Fibroblast of villous mesenchyme (primary cell): ENCODE measurements at regions not wholly inside any gene's neighbourhood (a gene's known extent, or its start where the extent isn't known, plus 50 kb on each side); places are given as distances from the start of the nearest gene placed in this dataset.

Source experiments
- DNase-seq: peaks from one replicate; pipeline ENCODE4 v3.0.0-alpha.2; 2010; ENCODE audit warnings: low read depth
- H3K4me3 ChIP-seq: 2 replicates; pipeline ENCODE4 v1.5.1; 2011; ENCODE audit warnings: low read depth, mild to moderate bottlenecking, low read length
- CTCF ChIP-seq: IDR thresholded peaks from 2 replicates; pipeline ENCODE4 v1.5.1; 2012; ENCODE audit warnings: low read depth, mild to moderate bottlenecking, low read length; ENCODE audit not compliant: insufficient read depth

GRCh38 chr18:43825768-43826167 lies 548.5 kb upstream of the SYT4 start:
- H3K4me3 ChIP-seq: no peak overlapping the region
- no peak for TF ChIP-seq CTCF
- DNase-seq: no peak

GRCh38 chr18:43826215-43826614 lies 548.9 kb upstream of the SYT4 start:
- TF ChIP-seq CTCF: no peak
- no peak for DNase-seq
- H3K4me3 ChIP-seq: no peak overlapping the region

- no peak overlapping the region for H3K4me3 ChIP-seq
- no peak for DNase-seq
- no peak for TF ChIP-seq CTCF
Observed at GRCh38 chr18:43827311-43827710, 550.0 kb upstream of the SYT4 start.

GRCh38 chr18:43830303-43830702 lies 553.0 kb upstream of the SYT4 start:
- no peak for TF ChIP-seq CTCF
- no peak overlapping the region for H3K4me3 ChIP-seq
- no peak for DNase-seq

- H3K4me3 ChIP-seq: no peak overlapping the region
- no peak for TF ChIP-seq CTCF
- DNase-seq: peak; percentile 13
Observed at GRCh38 chr18:43830947-43831346, 553.7 kb upstream of the SYT4 start.

GRCh38 chr18:43846299-43846698 lies 569.0 kb upstream of the SYT4 start:
- no peak for DNase-seq
- no peak overlapping the region for H3K4me3 ChIP-seq
- TF ChIP-seq CTCF: no peak
